ENCODE measurements at regions not wholly inside any gene's neighbourhood (a gene's known extent, or its start where the extent isn't known, plus 50 kb on each side); places are given as distances from the start of the nearest gene placed in this dataset.

DNA sequence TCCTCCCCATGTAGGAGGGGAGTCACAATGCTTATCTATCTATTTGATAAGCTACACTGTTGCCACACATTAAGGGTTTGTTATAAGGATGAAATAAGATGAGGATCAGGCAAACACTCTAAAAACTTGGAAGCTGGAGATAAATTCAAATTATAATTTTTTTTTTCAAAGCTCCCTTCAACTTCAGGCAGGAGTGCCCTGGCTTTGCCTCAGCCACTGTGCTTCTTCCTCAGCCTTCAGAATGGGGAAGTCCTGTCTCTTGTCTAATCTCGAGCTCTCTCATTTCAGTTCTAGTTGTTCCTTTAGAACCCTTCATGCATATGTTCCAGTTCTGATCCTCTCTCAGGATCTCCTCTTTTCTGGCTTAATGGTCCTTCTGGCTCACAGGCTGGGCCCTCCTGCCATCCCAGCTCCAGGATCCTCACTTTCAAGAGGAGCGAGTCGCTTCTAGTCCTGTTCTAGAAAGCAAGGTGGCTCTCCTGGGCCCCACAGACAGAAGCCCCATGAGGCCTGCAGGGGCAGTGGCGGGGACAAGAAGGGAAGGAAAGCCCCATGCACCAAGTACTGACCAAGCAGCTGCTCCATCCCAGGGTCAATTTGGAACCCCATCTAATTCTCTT is 164.3 kb downstream of the VEGFA start:
- TF ChIP-seq POLR2A (IDR thresholded peaks at IDR 0.05; ENCODE audit: extremely low read depth, insufficient read length) (no peak), MYC (IDR thresholded peaks at IDR 0.05; ENCODE audit: low read depth, low read length) (no peak)
- TF ChIP-seq, protein P1, sequence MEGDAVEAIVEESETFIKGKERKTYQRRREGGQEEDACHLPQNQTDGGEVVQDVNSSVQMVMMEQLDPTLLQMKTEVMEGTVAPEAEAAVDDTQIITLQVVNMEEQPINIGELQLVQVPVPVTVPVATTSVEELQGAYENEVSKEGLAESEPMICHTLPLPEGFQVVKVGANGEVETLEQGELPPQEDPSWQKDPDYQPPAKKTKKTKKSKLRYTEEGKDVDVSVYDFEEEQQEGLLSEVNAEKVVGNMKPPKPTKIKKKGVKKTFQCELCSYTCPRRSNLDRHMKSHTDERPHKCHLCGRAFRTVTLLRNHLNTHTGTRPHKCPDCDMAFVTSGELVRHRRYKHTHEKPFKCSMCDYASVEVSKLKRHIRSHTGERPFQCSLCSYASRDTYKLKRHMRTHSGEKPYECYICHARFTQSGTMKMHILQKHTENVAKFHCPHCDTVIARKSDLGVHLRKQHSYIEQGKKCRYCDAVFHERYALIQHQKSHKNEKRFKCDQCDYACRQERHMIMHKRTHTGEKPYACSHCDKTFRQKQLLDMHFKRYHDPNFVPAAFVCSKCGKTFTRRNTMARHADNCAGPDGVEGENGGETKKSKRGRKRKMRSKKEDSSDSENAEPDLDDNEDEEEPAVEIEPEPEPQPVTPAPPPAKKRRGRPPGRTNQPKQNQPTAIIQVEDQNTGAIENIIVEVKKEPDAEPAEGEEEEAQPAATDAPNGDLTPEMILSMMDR (IDR thresholded peaks at IDR 0.05; ENCODE audit: low read depth, low read length), result no peak
- TF ChIP-seq, protein P2, sequence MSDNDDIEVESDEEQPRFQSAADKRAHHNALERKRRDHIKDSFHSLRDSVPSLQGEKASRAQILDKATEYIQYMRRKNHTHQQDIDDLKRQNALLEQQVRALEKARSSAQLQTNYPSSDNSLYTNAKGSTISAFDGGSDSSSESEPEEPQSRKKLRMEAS (IDR thresholded peaks at IDR 0.05; ENCODE audit: low read depth, low read length), result no peak

Measured in NB4 (cell line).